ENCODE measurements at regions not wholly inside any gene's neighbourhood (a gene's known extent, or its start where the extent isn't known, plus 50 kb on each side); places are given as distances from the start of the nearest gene placed in this dataset.
"Not testable (repeated sequence)": the region's sequence is repeated elsewhere in the genome, so short reads cannot be mapped to it uniquely, and the experiment has no call there.

GRCh38 chrX:131831185-131831520 lies 191.9 kb upstream of the STK26 start:
- no peak for DNase-seq

GRCh38 chrX:131836161-131836560 lies 186.9 kb upstream of the STK26 start:
- no peak for DNase-seq

- no peak for DNase-seq
Observed at GRCh38 chrX:131837325-131837724, 185.8 kb upstream of the STK26 start.

- no peak for DNase-seq
Observed at GRCh38 chrX:131840799-131841495, 182.2 kb upstream of the STK26 start.

- DNase-seq = peak; percentile 14
Observed at GRCh38 chrX:131841496-131842437, 181.3 kb upstream of the STK26 start.

GRCh38 chrX:131843987-131844386 lies 179.1 kb upstream of the STK26 start:
- no peak for DNase-seq

GRCh38 chrX:131845201-131845600 lies 177.9 kb upstream of the STK26 start:
- no peak for DNase-seq

GRCh38 chrX:131845771-131846170 lies 177.3 kb upstream of the STK26 start:
- no peak for DNase-seq

GRCh38 chrX:131850964-131851363 lies 172.1 kb upstream of the STK26 start:
- DNase-seq = not testable (repeated sequence)

- no peak for DNase-seq
Observed at GRCh38 chrX:131853440-131853839, 169.7 kb upstream of the STK26 start.

GRCh38 chrX:131854581-131854980 lies 168.5 kb upstream of the STK26 start:
- DNase-seq = no peak

GRCh38 chrX:131861088-131861787 lies 161.9 kb upstream of the STK26 start:
- no peak for DNase-seq

GRCh38 chrX:131862321-131862720 lies 160.8 kb upstream of the STK26 start:
- no peak for DNase-seq

GRCh38 chrX:131869182-131869581 lies 153.9 kb upstream of the STK26 start:
- no peak for DNase-seq

- no peak for DNase-seq
Observed at GRCh38 chrX:131874300-131874699, 148.8 kb upstream of the STK26 start.

GRCh38 chrX:131875827-131876226 lies 147.3 kb upstream of the STK26 start:
- DNase-seq = not testable (repeated sequence)

GRCh38 chrX:131881194-131881593 lies 141.9 kb upstream of the STK26 start:
- no peak for DNase-seq

GRCh38 chrX:131885042-131885441 lies 138.1 kb upstream of the STK26 start:
- not testable (repeated sequence) for DNase-seq

GRCh38 chrX:131893857-131894256 lies 129.2 kb upstream of the STK26 start:
- DNase-seq = not testable (repeated sequence)

GRCh38 chrX:131894995-131895394 lies 128.1 kb upstream of the STK26 start:
- DNase-seq = no peak

- DNase-seq = no peak
Observed at GRCh38 chrX:131895807-131896206, 127.3 kb upstream of the STK26 start.

GRCh38 chrX:131901546-131901945 lies 121.6 kb upstream of the STK26 start:
- no peak for DNase-seq

- DNase-seq = no peak
Observed at GRCh38 chrX:131907488-131908314, 115.4 kb upstream of the STK26 start.

Measured in stimulated activated CD4-positive, alpha-beta T cell treated with anti-CD3 and anti-CD28 coated beads, Interleukin-15, amount 100 ng/mL, for 24 hours (primary cell).